ENCODE measurements at regions not wholly inside any gene's neighbourhood (a gene's known extent, or its start where the extent isn't known, plus 50 kb on each side); places are given as distances from the start of the nearest gene placed in this dataset.

GRCh38 chr1:70914224-70914623 lies 133.4 kb downstream of the PTGER3 start:
- no peak for DNase-seq (ENCODE audit: low spot score in 2 of 2)
- Histone ChIP-seq H3K9me3 (no peaks in the 10 kb centered on the region), H3K27ac (no peak overlapping the region), H3K4me3 (no peak overlapping the region), H3K36me3 (no peaks in the 10 kb centered on the region), H3K27me3 (no peaks in the 10 kb centered on the region), H3K4me1 (no peaks in the 10 kb centered on the region)
- TF ChIP-seq POLR2A (IDR thresholded peaks at IDR 0.05), result no peak
- TF ChIP-seq, protein P1, sequence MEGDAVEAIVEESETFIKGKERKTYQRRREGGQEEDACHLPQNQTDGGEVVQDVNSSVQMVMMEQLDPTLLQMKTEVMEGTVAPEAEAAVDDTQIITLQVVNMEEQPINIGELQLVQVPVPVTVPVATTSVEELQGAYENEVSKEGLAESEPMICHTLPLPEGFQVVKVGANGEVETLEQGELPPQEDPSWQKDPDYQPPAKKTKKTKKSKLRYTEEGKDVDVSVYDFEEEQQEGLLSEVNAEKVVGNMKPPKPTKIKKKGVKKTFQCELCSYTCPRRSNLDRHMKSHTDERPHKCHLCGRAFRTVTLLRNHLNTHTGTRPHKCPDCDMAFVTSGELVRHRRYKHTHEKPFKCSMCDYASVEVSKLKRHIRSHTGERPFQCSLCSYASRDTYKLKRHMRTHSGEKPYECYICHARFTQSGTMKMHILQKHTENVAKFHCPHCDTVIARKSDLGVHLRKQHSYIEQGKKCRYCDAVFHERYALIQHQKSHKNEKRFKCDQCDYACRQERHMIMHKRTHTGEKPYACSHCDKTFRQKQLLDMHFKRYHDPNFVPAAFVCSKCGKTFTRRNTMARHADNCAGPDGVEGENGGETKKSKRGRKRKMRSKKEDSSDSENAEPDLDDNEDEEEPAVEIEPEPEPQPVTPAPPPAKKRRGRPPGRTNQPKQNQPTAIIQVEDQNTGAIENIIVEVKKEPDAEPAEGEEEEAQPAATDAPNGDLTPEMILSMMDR (IDR thresholded peaks at IDR 0.05), result no peak
- no peak for TF ChIP-seq EP300 (IDR thresholded peaks at IDR 0.05)
- WGBS, 2 donors, result 88 to 97% methylated on average over 1 of the region's 1 CpG

GRCh38 chr1:70915258-70916033 lies 132.2 kb downstream of the PTGER3 start:
- no peak for DNase-seq (ENCODE audit: low spot score in 2 of 2)
- TF ChIP-seq, protein P1 (IDR thresholded peaks at IDR 0.05), result no peak
- no peak for TF ChIP-seq POLR2A (IDR thresholded peaks at IDR 0.05)
- no peak for TF ChIP-seq EP300 (IDR thresholded peaks at IDR 0.05)
- Histone ChIP-seq H3K36me3 (no peaks in the 10 kb centered on the region), H3K4me1 (no peaks in the 10 kb centered on the region), H3K27me3 (no peaks in the 10 kb centered on the region), H3K4me3 (no peak overlapping the region), H3K27ac (no peak overlapping the region), H3K9me3 (no peaks in the 10 kb centered on the region)
- WGBS, 2 donors, result 54 to 61% methylated on average over 2 of the region's 2 CpGs

GRCh38 chr1:70916034-70916427 lies 131.6 kb downstream of the PTGER3 start:
- no peaks in the 10 kb centered on the region for H3K36me3 ChIP-seq
- H3K4me1 ChIP-seq, result no peaks in the 10 kb centered on the region
- no peaks in the 10 kb centered on the region for H3K27me3 ChIP-seq
- no peak for DNase-seq (ENCODE audit: low spot score in 2 of 2)
- H3K9me3 ChIP-seq, result no peaks in the 10 kb centered on the region
- H3K27ac ChIP-seq, result no peak overlapping the region
- TF ChIP-seq, protein P1 (IDR thresholded peaks at IDR 0.05), result no peak
- no peak for TF ChIP-seq POLR2A (IDR thresholded peaks at IDR 0.05)
- no peak for TF ChIP-seq EP300 (IDR thresholded peaks at IDR 0.05)
- H3K4me3 ChIP-seq, result no peak overlapping the region
- 42 to 66% methylated on average over 2 of the region's 2 CpGs for WGBS, 2 donors

DNA sequence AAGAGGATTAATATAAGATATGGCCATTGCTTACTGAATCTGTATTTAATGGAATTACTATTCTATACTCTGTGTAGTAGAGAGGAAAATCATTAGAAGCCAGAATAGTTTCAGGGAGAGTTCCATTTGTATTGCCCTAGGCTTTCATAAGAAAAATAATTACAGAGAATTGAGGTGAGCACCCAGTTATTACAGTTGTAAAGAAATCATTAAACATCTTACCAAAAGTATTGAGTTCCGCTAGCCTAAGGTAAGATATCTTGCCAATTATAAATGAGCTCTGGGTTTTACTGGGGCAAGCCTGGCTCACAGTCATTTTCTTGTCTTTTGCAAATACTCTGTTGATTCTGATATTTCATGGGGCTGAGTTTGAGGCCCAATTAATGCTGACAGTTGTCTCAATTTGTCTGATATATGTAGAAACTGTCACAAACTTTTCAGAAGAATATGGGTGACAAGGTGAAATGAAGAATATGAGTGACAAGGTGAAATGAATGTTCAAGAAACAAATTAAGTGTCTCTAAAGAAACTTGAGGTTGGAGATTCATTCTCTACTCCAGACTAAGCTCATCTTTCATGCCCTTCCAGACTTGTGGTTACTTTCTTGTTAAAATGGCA lies 127.8 kb downstream of the PTGER3 start:
- H3K4me3 ChIP-seq, result no peak overlapping the region
- peaks cover 0 to 10% (median 0%) of the 10 kb centered on the region in 4 donors for H3K9me3 ChIP-seq
- H3K27ac ChIP-seq, result no peak overlapping the region
- 94 to 96% methylated on average over 1 of the region's 1 CpG for WGBS, 2 donors
- no peaks in the 10 kb centered on the region for H3K27me3 ChIP-seq
- H3K36me3 ChIP-seq, result no peaks in the 10 kb centered on the region
- no peak for TF ChIP-seq POLR2A (IDR thresholded peaks at IDR 0.05)
- TF ChIP-seq EP300 (IDR thresholded peaks at IDR 0.05), result no peak
- TF ChIP-seq, protein P1 (IDR thresholded peaks at IDR 0.05), result no peak
- DNase-seq (ENCODE audit: low spot score in 2 of 2), result no peak
- no peaks in the 10 kb centered on the region for H3K4me1 ChIP-seq
